Epithelial cell of esophagus (primary cell): ENCODE measurements at regions not wholly inside any gene's neighbourhood (a gene's known extent, or its start where the extent isn't known, plus 50 kb on each side); places are given as distances from the start of the nearest gene placed in this dataset.

Source experiments
- DNase-seq: peaks from one replicate; pipeline ENCODE4 v3.0.0; 2010; ENCODE audit warnings: low read depth
- H3K4me3 ChIP-seq: 2 replicates; pipeline ENCODE4 v1.5.1; 2011; ENCODE audit warnings: mild to moderate bottlenecking, low read length, control low read depth
- CTCF ChIP-seq: IDR thresholded peaks from 2 replicates; pipeline ENCODE4 v1.5.1; 2011; ENCODE audit warnings: low read depth, mild to moderate bottlenecking, low read length, control low read depth, inconsistent platforms; ENCODE audit not compliant: insufficient read depth; ENCODE audit errors: missing control alignments

GRCh38 chr10:27611236-27611635 is 107.1 kb downstream of the RAB18 start:
- H3K4me3 ChIP-seq = no peak overlapping the region
- TF ChIP-seq CTCF = no peak
- peak; percentile 40 for DNase-seq

GRCh38 chr10:27611744-27612550 is 107.8 kb downstream of the RAB18 start:
- TF ChIP-seq CTCF = no peak
- no peak overlapping the region for H3K4me3 ChIP-seq
- DNase-seq = no peak

GRCh38 chr10:27612551-27613035 is 108.5 kb downstream of the RAB18 start:
- no peak for DNase-seq
- TF ChIP-seq CTCF = no peak
- H3K4me3 ChIP-seq = no peak overlapping the region

GRCh38 chr10:27614776-27615175 is 110.7 kb downstream of the RAB18 start:
- no peak for DNase-seq
- no peak overlapping the region for H3K4me3 ChIP-seq
- TF ChIP-seq CTCF = no peak

GRCh38 chr10:27618036-27618615 is 114.0 kb downstream of the RAB18 start:
- H3K4me3 ChIP-seq = no peak overlapping the region
- no peak for DNase-seq
- TF ChIP-seq CTCF = no peak

GRCh38 chr10:27618906-27619305 is 114.8 kb downstream of the RAB18 start:
- no peak overlapping the region for H3K4me3 ChIP-seq
- TF ChIP-seq CTCF = no peak
- DNase-seq = no peak
